ENCODE measurements at regions not wholly inside any gene's neighbourhood (a gene's known extent, or its start where the extent isn't known, plus 50 kb on each side); places are given as distances from the start of the nearest gene placed in this dataset.

- intact Hi-C loops (cut with micrococcal nuclease; ENCODE audit: unreplicated experiment) (no loop called here), in situ Hi-C loops (cut with HindIII; ENCODE audit: low pct_unique_long_range_greater_than_20kb, low sequenced_read_pairs) (no loop called here)
- no peak for ATAC-seq
- no peaks in the 10 kb centered on the region for H3K36me3 ChIP-seq (ENCODE audit: control insufficient read depth, insufficient read depth, low read length)
- POLR2A ChIA-PET = no interaction called here
- no peaks in the 10 kb centered on the region for H3K27me3 ChIP-seq (ENCODE audit: control insufficient read depth, insufficient read depth, low read length)
- CTCF ChIA-PET = no interaction called here
- no peaks in the 10 kb centered on the region for H3K4me1 ChIP-seq (ENCODE audit: control insufficient read depth, insufficient read depth, low read length)
- no peak for DNase-seq (ENCODE audit: low read depth, low spot score)
- no peak overlapping the region for H3K4me3 ChIP-seq (ENCODE audit: low read depth in 2 of 2, low read length in 2 of 2)
- H3K27ac ChIP-seq (ENCODE audit: low read length) = no peak overlapping the region
- H3K9me3 ChIP-seq (ENCODE audit: control insufficient read depth, insufficient read depth, low read depth, low read length) = no peaks in the 10 kb centered on the region
- TF ChIP-seq REST (IDR thresholded peaks at IDR 0.05; ENCODE audit: insufficient read depth in 1 of 2, low read depth in 2 of 2, low read length in 1 of 2) (no peak), CTCF (IDR thresholded peaks at IDR 0.05) (no peak), POLR2AphosphoS5 (IDR thresholded peaks at IDR 0.05; ENCODE audit: low read depth, low read length) (no peak), SIN3A (IDR thresholded peaks at IDR 0.05; ENCODE audit: borderline replicate concordance, insufficient read depth, low read depth, low read length) (no peak), TCF7L2 (IDR thresholded peaks at IDR 0.05; ENCODE audit: low read depth, low read length) (no peak)
- no TSS peak for BruUV-seq (replicated peaks)
These were observed 134.0 kb downstream of the MIS18A start for GRCh38 chr21:32144851-32145250.

- DNase-seq (ENCODE audit: low read depth, low spot score) (no peak), ATAC-seq (no peak)
- TF ChIP-seq POLR2AphosphoS5 (IDR thresholded peaks at IDR 0.05; ENCODE audit: low read depth, low read length) = no peak
- H3K36me3 ChIP-seq (ENCODE audit: control insufficient read depth, insufficient read depth, low read length) = no peaks in the 10 kb centered on the region
- ChIA-PET CTCF (no interaction called here), POLR2A (no interaction called here)
- no peaks in the 10 kb centered on the region for H3K4me1 ChIP-seq (ENCODE audit: control insufficient read depth, insufficient read depth, low read length)
- BruUV-seq (replicated peaks) = no TSS peak
- intact Hi-C loops (cut with micrococcal nuclease; ENCODE audit: unreplicated experiment) (no loop called here), in situ Hi-C loops (cut with HindIII; ENCODE audit: low pct_unique_long_range_greater_than_20kb, low sequenced_read_pairs) (no loop called here)
- no peaks in the 10 kb centered on the region for H3K27me3 ChIP-seq (ENCODE audit: control insufficient read depth, insufficient read depth, low read length)
- H3K9me3 ChIP-seq (ENCODE audit: control insufficient read depth, insufficient read depth, low read depth, low read length) = no peaks in the 10 kb centered on the region
- no peak overlapping the region for H3K27ac ChIP-seq (ENCODE audit: low read length)
- H3K4me3 ChIP-seq (ENCODE audit: low read depth in 2 of 2, low read length in 2 of 2) = no peak overlapping the region
These were observed 135.5 kb downstream of the MIS18A start for GRCh38 chr21:32143241-32143939.

- intact Hi-C loops (cut with micrococcal nuclease; ENCODE audit: unreplicated experiment) (no loop called here), in situ Hi-C loops (cut with HindIII; ENCODE audit: low pct_unique_long_range_greater_than_20kb, low sequenced_read_pairs) (no loop called here)
- DNase-seq (ENCODE audit: low read depth, low spot score) = no peak
- no peak for ATAC-seq
- Histone ChIP-seq H3K4me3 (ENCODE audit: low read depth in 2 of 2, low read length in 2 of 2) (no peak overlapping the region), H3K36me3 (ENCODE audit: control insufficient read depth, insufficient read depth, low read length) (no peaks in the 10 kb centered on the region), H3K27me3 (ENCODE audit: control insufficient read depth, insufficient read depth, low read length) (no peaks in the 10 kb centered on the region), H3K27ac (ENCODE audit: low read length) (no peak overlapping the region), H3K9me3 (ENCODE audit: control insufficient read depth, insufficient read depth, low read depth, low read length) (no peaks in the 10 kb centered on the region), H3K4me1 (ENCODE audit: control insufficient read depth, insufficient read depth, low read length) (no peaks in the 10 kb centered on the region)
- ChIA-PET POLR2A (no interaction called here), CTCF (no interaction called here)
- no TSS peak for BruUV-seq (replicated peaks)
- TF ChIP-seq CTCF (IDR thresholded peaks at IDR 0.05) = no peak
- TF ChIP-seq SIN3A (IDR thresholded peaks at IDR 0.05; ENCODE audit: borderline replicate concordance, insufficient read depth, low read depth, low read length) = no peak
- TF ChIP-seq TCF7L2 (IDR thresholded peaks at IDR 0.05; ENCODE audit: low read depth, low read length) = no peak
- no peak for TF ChIP-seq POLR2AphosphoS5 (IDR thresholded peaks at IDR 0.05; ENCODE audit: low read depth, low read length)
- TF ChIP-seq REST (IDR thresholded peaks at IDR 0.05; ENCODE audit: insufficient read depth in 1 of 2, low read depth in 2 of 2, low read length in 1 of 2) = no peak
These were observed 137.6 kb downstream of the MIS18A start for GRCh38 chr21:32141318-32141633.

Measured in Panc1 (cell line).